Panc1 (cell line): ENCODE measurements at regions not wholly inside any gene's neighbourhood (a gene's known extent, or its start where the extent isn't known, plus 50 kb on each side); places are given as distances from the start of the nearest gene placed in this dataset.

Experiments used
- CTCF ChIP-seq: fragments of 450-650 bp; IDR thresholded peaks from 2 replicates; pipeline ENCODE4 v1.5.1; 2017; ENCODE audit warnings: mild to moderate bottlenecking
- POLR2AphosphoS5 ChIP-seq: IDR thresholded peaks from 2 replicates; pipeline ENCODE4 v1.6.1; 2012; ENCODE audit warnings: mild to moderate bottlenecking, low read depth, low read length, moderate library complexity

DNA sequence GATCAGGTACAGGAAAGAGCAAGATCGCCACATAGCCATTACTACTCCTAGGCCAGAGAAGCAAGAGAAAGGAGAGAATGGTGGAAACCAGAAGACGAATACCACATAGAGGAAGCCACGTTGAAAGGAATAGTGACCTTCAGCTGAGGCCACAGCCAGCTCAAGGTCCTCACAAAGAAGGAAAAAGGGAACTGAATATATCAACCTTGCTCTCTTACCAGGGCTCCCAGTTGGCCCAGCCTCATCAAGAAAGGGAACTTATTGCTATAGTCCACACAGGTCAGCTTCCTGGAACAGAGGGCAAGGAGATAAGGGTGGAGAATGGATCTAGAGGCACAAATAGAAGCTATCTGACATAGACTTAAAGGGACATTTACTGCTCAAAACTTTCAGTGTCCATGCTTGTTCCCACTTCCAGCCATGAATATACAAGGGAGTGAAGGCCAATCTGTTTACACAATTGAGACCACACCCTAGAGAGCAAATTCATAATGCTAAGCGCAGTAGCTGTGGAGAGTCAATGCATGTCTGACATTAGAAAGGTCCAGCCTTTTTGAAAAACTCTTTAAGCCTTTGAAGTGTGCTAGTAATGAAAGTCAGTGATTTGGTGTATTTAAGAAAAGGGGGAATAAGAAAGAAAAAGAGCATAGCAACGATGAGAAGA lies 120.7 kb upstream of the ZC3H11B start:
- no peak for TF ChIP-seq CTCF
- TF ChIP-seq POLR2AphosphoS5, result no peak
